ENCODE measurements at regions not wholly inside any gene's neighbourhood (a gene's known extent, or its start where the extent isn't known, plus 50 kb on each side); places are given as distances from the start of the nearest gene placed in this dataset.

DNA sequence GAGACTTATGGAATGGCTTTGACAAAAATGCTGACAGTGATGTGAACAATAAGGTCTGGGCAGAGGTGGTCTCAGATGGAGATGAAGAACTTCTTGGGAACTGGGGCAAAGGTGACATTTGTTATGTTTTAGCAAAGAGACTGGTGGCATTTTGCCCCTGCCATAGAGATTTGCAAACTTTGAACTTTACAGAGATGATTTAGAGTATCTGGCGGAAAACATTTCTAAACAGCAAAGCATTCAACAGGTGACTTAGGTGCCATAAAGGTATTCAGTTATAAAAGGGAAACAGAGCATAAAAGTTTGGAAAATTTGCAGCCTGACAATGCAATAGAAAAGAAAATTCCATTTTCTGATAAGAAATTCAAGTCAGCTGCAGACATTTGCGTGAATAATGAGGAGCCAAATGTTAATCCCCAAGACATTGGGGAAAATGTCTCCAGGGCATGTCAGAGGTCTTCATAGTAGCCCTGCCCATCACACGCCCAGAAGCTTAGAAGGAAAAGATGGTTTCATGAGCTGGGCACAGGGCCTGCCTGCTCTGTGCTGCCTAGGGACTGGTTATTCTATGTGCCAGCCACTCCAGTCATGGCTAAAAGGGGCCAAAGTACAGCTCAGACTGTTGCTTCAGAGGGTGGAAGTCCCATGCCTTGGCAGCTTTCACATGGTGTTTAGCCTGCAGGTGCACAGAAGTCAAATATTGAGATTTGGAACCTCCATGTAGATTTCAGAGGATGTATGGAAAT lies 782.2 kb downstream of the TRAM1L1 start:
- Histone ChIP-seq H2BK5ac (ENCODE audit: insufficient read length, low read length) (no peak overlapping the region), H3K9me3 (ENCODE audit: control insufficient read depth, low read depth, low read length) (no peaks in the 10 kb centered on the region), H3K27ac (ENCODE audit: insufficient read length, low read depth, low read length) (no peak overlapping the region), H3K18ac (ENCODE audit: insufficient read length, low read depth, low read length) (no peak overlapping the region), H4K5ac (ENCODE audit: insufficient read length, low read depth, low read length) (no peak overlapping the region), H3K27me3 (ENCODE audit: insufficient read depth, low read length) (no peaks in the 10 kb centered on the region), H3K9ac (ENCODE audit: extremely low read depth, insufficient read length, low read length) (no peak overlapping the region), H2BK15ac (ENCODE audit: low read depth, low read length) (no peak overlapping the region), H3T11ph (ENCODE audit: low read length) (no peak overlapping the region), H4K20me1 (ENCODE audit: control insufficient read depth, insufficient read depth, insufficient read length) (no peaks in the 10 kb centered on the region), H3K79me1 (ENCODE audit: insufficient read depth, low read depth, low read length, poor library complexity, severe bottlenecking) (no peaks in the 10 kb centered on the region), H2AFZ (ENCODE audit: low read length) (no peak overlapping the region), H3K4me1 (ENCODE audit: insufficient read depth, low read length) (no peaks in the 10 kb centered on the region), H3K79me2 (ENCODE audit: insufficient read depth, low read length) (no peaks in the 10 kb centered on the region), H4K8ac (replicated peaks; ENCODE audit: insufficient read length, low read depth, low read length) (no peak overlapping the region), H2BK20ac (ENCODE audit: low read depth, low read length, poor library complexity, severe bottlenecking) (no peak overlapping the region), H3K14ac (ENCODE audit: insufficient read depth, low read length) (no peak overlapping the region), H2BK120ac (ENCODE audit: low read depth, low read length, poor library complexity, severe bottlenecking) (no peak overlapping the region), H3K56ac (ENCODE audit: insufficient read length, low read depth, low read length) (no peak overlapping the region), H3K4me2 (ENCODE audit: insufficient read depth, insufficient read length, low read length) (no peak overlapping the region), H4K91ac (ENCODE audit: insufficient read length, low read depth, low read length) (no peak overlapping the region), H3K23ac (ENCODE audit: insufficient read length, low read depth, low read length) (no peak overlapping the region), H3K4ac (ENCODE audit: low read depth, low read length) (no peak overlapping the region), H2BK12ac (ENCODE audit: insufficient read length, low read depth, low read length) (no peak overlapping the region), H2AK5ac (ENCODE audit: insufficient read length, low read length) (no peak overlapping the region), H3K23me2 (ENCODE audit: insufficient read length, low read depth, low read length, poor library complexity, severe bottlenecking) (no peaks in the 10 kb centered on the region)
- Mint-ChIP-seq H3K4me1 (no peaks in the 10 kb centered on the region), H3K27me3 (ENCODE audit: low read depth) (no peaks in the 10 kb centered on the region), H3K27ac (no peak overlapping the region), H3K36me3 (ENCODE audit: insufficient read depth in 1 of 3, low read depth in 3 of 3) (no peaks in the 10 kb centered on the region), H3K4me3 (no peak overlapping the region), H3K9me3 (no peaks in the 10 kb centered on the region)
- no peak for DNase-seq
- TF ChIP-seq, protein P1, sequence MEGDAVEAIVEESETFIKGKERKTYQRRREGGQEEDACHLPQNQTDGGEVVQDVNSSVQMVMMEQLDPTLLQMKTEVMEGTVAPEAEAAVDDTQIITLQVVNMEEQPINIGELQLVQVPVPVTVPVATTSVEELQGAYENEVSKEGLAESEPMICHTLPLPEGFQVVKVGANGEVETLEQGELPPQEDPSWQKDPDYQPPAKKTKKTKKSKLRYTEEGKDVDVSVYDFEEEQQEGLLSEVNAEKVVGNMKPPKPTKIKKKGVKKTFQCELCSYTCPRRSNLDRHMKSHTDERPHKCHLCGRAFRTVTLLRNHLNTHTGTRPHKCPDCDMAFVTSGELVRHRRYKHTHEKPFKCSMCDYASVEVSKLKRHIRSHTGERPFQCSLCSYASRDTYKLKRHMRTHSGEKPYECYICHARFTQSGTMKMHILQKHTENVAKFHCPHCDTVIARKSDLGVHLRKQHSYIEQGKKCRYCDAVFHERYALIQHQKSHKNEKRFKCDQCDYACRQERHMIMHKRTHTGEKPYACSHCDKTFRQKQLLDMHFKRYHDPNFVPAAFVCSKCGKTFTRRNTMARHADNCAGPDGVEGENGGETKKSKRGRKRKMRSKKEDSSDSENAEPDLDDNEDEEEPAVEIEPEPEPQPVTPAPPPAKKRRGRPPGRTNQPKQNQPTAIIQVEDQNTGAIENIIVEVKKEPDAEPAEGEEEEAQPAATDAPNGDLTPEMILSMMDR (conservative IDR thresholded peaks at IDR 0.05) = no peak
- WGBS (ENCODE audit: extremely low coverage, insufficient read length, low lambda C conversion rate) = no CpG with 5 or more reads among the region's 3 CpGs
